H1 (cell line): ENCODE measurements at regions not wholly inside any gene's neighbourhood (a gene's known extent, or its start where the extent isn't known, plus 50 kb on each side); places are given as distances from the start of the nearest gene placed in this dataset.

Source experiments
- CTCF ChIA-PET: fragments of 300-600 bp; sonication (Branson Sonifier 250); formaldehyde crosslinking; loops from one replicate; lab custom pipeline; 2021; ENCODE audit not compliant: partially characterized antibody; lab: Charles Lee
- POLR2A ChIA-PET: fragments of 300-600 bp; sonication (Branson Sonifier 250); formaldehyde crosslinking; loops from one replicate; lab custom pipeline; 2021; ENCODE audit warnings: inconsistent platforms; ENCODE audit not compliant: partially characterized antibody; lab: Charles Lee
- DNase-seq, 2 experiments: peaks; one replicate each; pipeline versions ENCODE4 v3.0.0 to v3.0.0-alpha.2; 2010 to 2022; ENCODE audit warnings: low spot score in 2 of 2, low read depth in 1 of 2, mixed read lengths in 1 of 2
- FAIRE-seq: peaks from 2 replicates; lab custom pipeline; 2011; peaks lifted over from hg19 to GRCh38; lab: Jason Lieb, UNC
- H2AFZ ChIP-seq: 2 replicates; pipeline ENCODE4 v1.8.1; 2012; ENCODE audit warnings: low read length, inconsistent platforms
- H2AK5ac ChIP-seq: 2 replicates; pipeline ENCODE4 v1.6.1; 2013; ENCODE audit warnings: low read depth, low read length
- H2BK120ac ChIP-seq: replicated peaks from 2 replicates; pipeline ENCODE3; 2013; ENCODE audit warnings: low read depth, low read length, inconsistent platforms
- H2BK12ac ChIP-seq: 2 replicates; pipeline ENCODE4 v1.6.1; 2013; ENCODE audit warnings: low read depth, low read length
- H2BK15ac ChIP-seq: 2 replicates; pipeline ENCODE4 v1.6.1; 2013; ENCODE audit warnings: low read length
- H2BK20ac ChIP-seq: 2 replicates; pipeline ENCODE4 v1.6.1; 2013; ENCODE audit warnings: low read length
- H2BK5ac ChIP-seq: 2 replicates; pipeline ENCODE4 v1.6.1; 2013; ENCODE audit warnings: low read depth, low read length
- H3K14ac ChIP-seq: 2 replicates; pipeline ENCODE4 v1.6.1; 2013; ENCODE audit warnings: inconsistent platforms; ENCODE audit not compliant: insufficient read length
- H3K18ac ChIP-seq: 2 replicates; pipeline ENCODE4 v1.6.1; 2013; ENCODE audit warnings: low read length; ENCODE audit errors: extremely low read depth
- H3K23ac ChIP-seq: 2 replicates; pipeline ENCODE4 v1.6.1; 2013; ENCODE audit warnings: inconsistent platforms; ENCODE audit not compliant: insufficient read length
- H3K23me2 ChIP-seq: 2 replicates; pipeline ENCODE4 v1.6.1; 2013; ENCODE audit warnings: low read depth, low read length
- H3K27ac ChIP-seq: 2 replicates; pipeline ENCODE4 v1.6.1; 2011; ENCODE audit warnings: low read depth, low read length, inconsistent platforms
- H3K27me3 ChIP-seq, 4 experiments: replicated peaks in 1 of 4; 1 replicate in 1 of 4; 2 replicates in 3 of 4; pipeline versions ENCODE4 v1.6.1 to v1.8.1; 2011 to 2013; ENCODE audit warnings: low read length in 3 of 4, mild to moderate bottlenecking in 3 of 4, inconsistent platforms in 2 of 4, mixed read lengths in 2 of 4, moderate library complexity in 1 of 4; ENCODE audit not compliant: control insufficient read depth in 3 of 4, insufficient read depth in 3 of 4; ENCODE audit errors: extremely low read depth in 1 of 4
- H3K36me3 ChIP-seq, 4 experiments: 2 replicates each; pipeline versions ENCODE4 v1.6.1 to v1.8.1; 2011 to 2013; ENCODE audit warnings: mild to moderate bottlenecking in 4 of 4, low read length in 3 of 4, moderate library complexity in 2 of 4, control low read depth in 1 of 4, inconsistent platforms in 1 of 4; ENCODE audit not compliant: insufficient read depth in 4 of 4, control insufficient read depth in 2 of 4
- H3K4ac ChIP-seq: replicated peaks from 2 replicates; pipeline ENCODE3; 2013; ENCODE audit warnings: low read length, low read depth, mixed read lengths, inconsistent platforms; ENCODE audit not compliant: insufficient read length
- H3K4me1 ChIP-seq, 4 experiments: replicated peaks in 1 of 4; 1 replicate in 1 of 4; 2 replicates in 3 of 4; pipeline versions ENCODE4 v1.6.1 to v1.8.1; 2011 to 2013; ENCODE audit warnings: low read length in 3 of 4, inconsistent platforms in 2 of 4, mixed read lengths in 1 of 4; ENCODE audit not compliant: insufficient read depth in 4 of 4, control insufficient read depth in 3 of 4
- H3K4me2 ChIP-seq, 2 experiments: 2 replicates each; pipeline versions ENCODE4 v1.6.1 to v1.8.1; 2011 to 2013; ENCODE audit warnings: low read depth in 2 of 2, low read length in 2 of 2, control low read depth in 1 of 2, inconsistent platforms in 1 of 2, mild to moderate bottlenecking in 1 of 2; ENCODE audit not compliant: insufficient read depth in 1 of 2
- H3K4me3 ChIP-seq, 4 experiments: fragments of 200-600, 300-600 bp in 1 of 4; sonication (generic), shearing (Covaris generic), sonication (Bioruptor Twin) in 1 of 4; 2 replicates each; pipeline versions ENCODE4 v1.5.1 to v1.8.1; 2011 to 2016; ENCODE audit warnings: low read length in 4 of 4, low read depth in 3 of 4, control low read depth in 2 of 4, inconsistent platforms in 2 of 4, mild to moderate bottlenecking in 2 of 4, mixed read lengths in 1 of 4, moderate library complexity in 1 of 4; ENCODE audit not compliant: insufficient read depth in 2 of 4; ENCODE audit errors: extremely low read depth in 1 of 4
- H3K56ac ChIP-seq: replicated peaks from 2 replicates; pipeline ENCODE3; 2013; ENCODE audit warnings: low read depth, mild to moderate bottlenecking, mixed read lengths, low read length, inconsistent platforms; ENCODE audit not compliant: insufficient read length
- H3K79me1 ChIP-seq: 2 replicates; pipeline ENCODE4 v1.6.1; 2013; ENCODE audit warnings: low read depth, low read length, control low read depth
- H3K79me2 ChIP-seq, 2 experiments: 2 replicates each; pipeline versions ENCODE4 v1.6.1 to v1.8.1; 2012 to 2013; ENCODE audit warnings: low read length in 2 of 2, mild to moderate bottlenecking in 2 of 2, inconsistent platforms in 1 of 2; ENCODE audit not compliant: insufficient read depth in 2 of 2, control insufficient read depth in 1 of 2
- H3K9ac ChIP-seq, 4 experiments: replicated peaks in 1 of 4; 1 replicate in 1 of 4; 2 replicates in 3 of 4; pipeline versions ENCODE4 v1.6.1 to v1.8.1; 2011 to 2013; ENCODE audit warnings: low read depth in 3 of 4, low read length in 3 of 4, control low read depth in 2 of 4, mild to moderate bottlenecking in 2 of 4, moderate library complexity in 2 of 4, inconsistent platforms in 1 of 4; ENCODE audit errors: extremely low read depth in 1 of 4
- H3K9me3 ChIP-seq, 2 experiments: 2 replicates each; pipeline versions ENCODE4 v1.6.1 to v1.8.1; 2012 to 2013; ENCODE audit warnings: mild to moderate bottlenecking in 2 of 2, moderate library complexity in 2 of 2, control low read depth in 1 of 2, inconsistent platforms in 1 of 2, low read depth in 1 of 2, low read length in 1 of 2, mixed read lengths in 1 of 2; ENCODE audit not compliant: insufficient read depth in 2 of 2
- H4K20me1 ChIP-seq, 2 experiments: replicated peaks in 1 of 2; 2 replicates each; pipeline versions ENCODE3 to v1.8.1; 2011 to 2013; ENCODE audit warnings: inconsistent platforms in 2 of 2, low read length in 2 of 2, mild to moderate bottlenecking in 1 of 2; ENCODE audit not compliant: insufficient read depth in 2 of 2, control insufficient read depth in 1 of 2
- H4K5ac ChIP-seq: 2 replicates; pipeline ENCODE4 v1.6.1; 2013; ENCODE audit warnings: low read length, low read depth, mixed read lengths, inconsistent platforms; ENCODE audit not compliant: insufficient read length
- H4K8ac ChIP-seq: 2 replicates; pipeline ENCODE4 v1.8.0; 2013; ENCODE audit warnings: mild to moderate bottlenecking, moderate library complexity, low read length, inconsistent platforms; ENCODE audit not compliant: insufficient read depth; ENCODE audit errors: extremely low read depth
- H4K91ac ChIP-seq: replicated peaks from 2 replicates; pipeline ENCODE3; 2013; ENCODE audit warnings: low read length, mixed read lengths, inconsistent platforms; ENCODE audit not compliant: insufficient read length
- CBX5 ChIP-seq: fragments of 300-800, 300-1000 bp; sonication (generic); IDR thresholded peaks from 2 replicates; pipeline ENCODE4 v1.7.1; 2016; ENCODE audit warnings: antibody characterized with exemption, low read length, low read depth
- CBX8 ChIP-seq: fragments of 300-800, 300-1000 bp; sonication (generic); IDR thresholded peaks from 2 replicates; pipeline ENCODE4 v1.7.1; 2016; ENCODE audit warnings: low read depth, low read length, borderline replicate concordance
- CEBPB ChIP-seq: IDR thresholded peaks from 2 replicates; pipeline ENCODE4 v1.6.1; 2012; ENCODE audit warnings: low read depth, low read length
- CHD1 ChIP-seq: IDR thresholded peaks from 2 replicates; pipeline ENCODE4 v1.6.1; 2012; ENCODE audit warnings: low read depth, low read length, improper control_type of control experiment
- WGBS, 2 experiments: shearing (Covaris generic) in 1 of 2; methylation state at CpG; one replicate each; pipeline versions ENCODE4 v1.1.6 to v1.1.7; 2013 to 2015; ENCODE audit warnings: low lambda C conversion rate in 2 of 2, mixed read lengths in 2 of 2, inconsistent platforms in 1 of 2, low coverage in 1 of 2, missing lambda C conversion rate in 1 of 2; ENCODE audit not compliant: insufficient replicate concordance in 2 of 2, insufficient coverage in 1 of 2, insufficient read length in 1 of 2; ENCODE audit errors: extremely low coverage in 1 of 2, missing lambda C conversion rate in 1 of 2; 5-methylcytosine and 5-hydroxymethylcytosine counted together

GRCh38 chr14:101030586-101030985 lies 127.1 kb upstream of the RTL1 start:
- H2BK15ac ChIP-seq, result no peak overlapping the region
- no peak overlapping the region for H3K23ac ChIP-seq
- no peak overlapping the region for H3K56ac ChIP-seq
- H2BK5ac ChIP-seq, result no peak overlapping the region
- TF ChIP-seq CBX8 (no peak), CHD1 (no peak), CBX5 (no peak), CEBPB (no peak)
- TF ChIP-seq, all 59 proteins: peak for 0
- Histone ChIP-seq H3K4me3 (no peak overlapping the region), H3K14ac (no peak overlapping the region), H4K91ac (no peak overlapping the region), H2BK12ac (no peak overlapping the region), H2AK5ac (no peak overlapping the region), H3K79me2 (no peaks in the 10 kb centered on the region), H4K8ac (no peak overlapping the region), H3K79me1 (no peaks in the 10 kb centered on the region), H3K18ac (no peak overlapping the region), H3K27me3 (no peaks in the 10 kb centered on the region), H4K5ac (no peak overlapping the region), H2BK20ac (no peak overlapping the region), H4K20me1 (no peaks in the 10 kb centered on the region), H3K23me2 (no peaks in the 10 kb centered on the region), H2BK120ac (no peak overlapping the region), H3K4me2 (no peak overlapping the region), H2AFZ (no peak overlapping the region), H3K9me3 (0 out of 4 replicates have a peak, but pooled peaks cover 0 to under 1% of the 10 kb centered on the region in 2 experiments), H3K36me3 (no peaks in the 10 kb centered on the region), H3K9ac (no peak overlapping the region), H3K4me1 (no peaks in the 10 kb centered on the region), H3K4ac (no peak overlapping the region), H3K27ac (no peak overlapping the region)
- POLR2A ChIA-PET, result no interaction called here
- CTCF ChIA-PET, result interaction anchor here (0.7 to 2.2 kb wide), 2 partner anchors 79 to 205 kb away, joined by 4 read pairs; no protein-coding TSS in a partner anchor
- no peak for FAIRE-seq
- WGBS, 2 experiments, result 94% methylated on average over 14 of the region's 14 CpGs; no CpG with 5 or more reads in 1 of the 2 experiments
- DNase-seq, result no peak
